ENCODE measurements at regions not wholly inside any gene's neighbourhood (a gene's known extent, or its start where the extent isn't known, plus 50 kb on each side); places are given as distances from the start of the nearest gene placed in this dataset.

GRCh38 chr7:21101541-21101940 lies 314.9 kb upstream of the SP8 start:
- Histone ChIP-seq H2AFZ (ENCODE audit: low read depth, low read length) (no peak overlapping the region), H3K27ac (ENCODE audit: low read length) (no peak overlapping the region), H3K9me3 (ENCODE audit: insufficient read depth, low read length, severe bottlenecking) (no peaks in the 10 kb centered on the region), H3K9ac (ENCODE audit: low read depth, low read length) (no peak overlapping the region), H4K20me1 (ENCODE audit: insufficient read depth, low read length) (no peaks in the 10 kb centered on the region), H3K79me2 (ENCODE audit: insufficient read depth, low read length) (no peaks in the 10 kb centered on the region), H3K4me3 (ENCODE audit: low read depth in 1 of 2, low read length in 2 of 2) (no peak overlapping the region), H3K4me2 (ENCODE audit: insufficient read depth, low read length) (no peak overlapping the region), H3K27me3 (ENCODE audit: insufficient read depth, low read length, poor library complexity) (peaks cover 5% of the 10 kb centered on the region), H3K4me1 (ENCODE audit: insufficient read depth, low read length) (no peaks in the 10 kb centered on the region), H3K36me3 (ENCODE audit: insufficient read depth, low read length) (no peaks in the 10 kb centered on the region)
- DNase-seq (no peak), ATAC-seq (ENCODE audit: insufficient read depth, low read depth) (no peak)
- TF ChIP-seq, protein P1, sequence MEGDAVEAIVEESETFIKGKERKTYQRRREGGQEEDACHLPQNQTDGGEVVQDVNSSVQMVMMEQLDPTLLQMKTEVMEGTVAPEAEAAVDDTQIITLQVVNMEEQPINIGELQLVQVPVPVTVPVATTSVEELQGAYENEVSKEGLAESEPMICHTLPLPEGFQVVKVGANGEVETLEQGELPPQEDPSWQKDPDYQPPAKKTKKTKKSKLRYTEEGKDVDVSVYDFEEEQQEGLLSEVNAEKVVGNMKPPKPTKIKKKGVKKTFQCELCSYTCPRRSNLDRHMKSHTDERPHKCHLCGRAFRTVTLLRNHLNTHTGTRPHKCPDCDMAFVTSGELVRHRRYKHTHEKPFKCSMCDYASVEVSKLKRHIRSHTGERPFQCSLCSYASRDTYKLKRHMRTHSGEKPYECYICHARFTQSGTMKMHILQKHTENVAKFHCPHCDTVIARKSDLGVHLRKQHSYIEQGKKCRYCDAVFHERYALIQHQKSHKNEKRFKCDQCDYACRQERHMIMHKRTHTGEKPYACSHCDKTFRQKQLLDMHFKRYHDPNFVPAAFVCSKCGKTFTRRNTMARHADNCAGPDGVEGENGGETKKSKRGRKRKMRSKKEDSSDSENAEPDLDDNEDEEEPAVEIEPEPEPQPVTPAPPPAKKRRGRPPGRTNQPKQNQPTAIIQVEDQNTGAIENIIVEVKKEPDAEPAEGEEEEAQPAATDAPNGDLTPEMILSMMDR (IDR thresholded peaks at IDR 0.05; ENCODE audit: borderline replicate concordance, extremely low read depth, low read length, poor library complexity, severe bottlenecking) = no peak
- TF ChIP-seq EZH2 (IDR thresholded peaks at IDR 0.05; ENCODE audit: borderline replicate concordance, low read depth, low read length, severe bottlenecking) = no peak

DNA sequence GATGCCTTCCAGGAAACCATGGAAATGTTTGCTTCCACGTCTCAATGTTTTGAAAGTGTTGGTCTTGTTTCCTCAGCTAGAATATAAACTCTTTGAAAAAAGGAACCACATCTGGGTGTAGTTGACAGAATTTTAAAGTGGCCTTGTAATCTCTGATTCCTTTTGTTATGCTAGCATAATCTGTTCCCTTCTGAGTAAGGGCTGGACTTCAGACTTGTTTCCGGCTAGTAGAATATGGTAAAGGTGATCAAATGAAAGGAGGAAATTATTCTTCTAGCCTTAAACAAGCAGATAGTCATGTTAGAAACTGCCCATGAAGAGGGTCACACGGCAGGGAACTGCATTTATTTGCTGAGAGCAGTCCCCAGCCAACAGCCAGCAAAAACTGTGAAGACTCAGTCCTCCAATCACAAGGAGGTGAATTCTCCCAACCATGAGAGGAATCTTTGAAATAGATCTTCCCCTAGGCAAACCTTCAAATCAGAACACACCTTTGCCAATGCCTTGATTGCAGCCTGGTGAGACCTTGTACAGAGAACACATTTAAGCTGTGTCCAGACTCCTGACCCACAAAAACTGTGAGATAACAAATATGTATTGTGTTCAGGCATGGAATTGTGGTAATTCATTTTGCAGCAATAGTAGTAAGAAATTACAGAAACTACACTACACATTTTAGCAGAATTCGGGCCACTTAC lies 316.9 kb upstream of the SP8 start:
- H3K9ac ChIP-seq (ENCODE audit: low read depth, low read length) = no peak overlapping the region
- H2AFZ ChIP-seq (ENCODE audit: low read depth, low read length) = no peak overlapping the region
- no peaks in the 10 kb centered on the region for H4K20me1 ChIP-seq (ENCODE audit: insufficient read depth, low read length)
- H3K36me3 ChIP-seq (ENCODE audit: insufficient read depth, low read length) = no peaks in the 10 kb centered on the region
- ATAC-seq (ENCODE audit: insufficient read depth, low read depth) (no peak), DNase-seq (no peak)
- H3K4me1 ChIP-seq (ENCODE audit: insufficient read depth, low read length) = no peaks in the 10 kb centered on the region
- no peaks in the 10 kb centered on the region for H3K9me3 ChIP-seq (ENCODE audit: insufficient read depth, low read length, severe bottlenecking)
- H3K79me2 ChIP-seq (ENCODE audit: insufficient read depth, low read length) = no peaks in the 10 kb centered on the region
- no peak overlapping the region for H3K27ac ChIP-seq (ENCODE audit: low read length)
- TF ChIP-seq EZH2 (IDR thresholded peaks at IDR 0.05; ENCODE audit: borderline replicate concordance, low read depth, low read length, severe bottlenecking) = no peak
- TF ChIP-seq, protein P1 (IDR thresholded peaks at IDR 0.05; ENCODE audit: borderline replicate concordance, extremely low read depth, low read length, poor library complexity, severe bottlenecking) = no peak
- H3K27me3 ChIP-seq (ENCODE audit: insufficient read depth, low read length, poor library complexity) = peaks cover 5% of the 10 kb centered on the region
- no peak overlapping the region for H3K4me3 ChIP-seq (ENCODE audit: low read depth in 1 of 2, low read length in 2 of 2)
- no peak overlapping the region for H3K4me2 ChIP-seq (ENCODE audit: insufficient read depth, low read length)

- no peak overlapping the region for H3K4me3 ChIP-seq (ENCODE audit: low read depth in 1 of 2, low read length in 2 of 2)
- H3K27me3 ChIP-seq (ENCODE audit: insufficient read depth, low read length, poor library complexity) = peaks cover 5% of the 10 kb centered on the region
- H3K9me3 ChIP-seq (ENCODE audit: insufficient read depth, low read length, severe bottlenecking) = no peaks in the 10 kb centered on the region
- no peak overlapping the region for H3K9ac ChIP-seq (ENCODE audit: low read depth, low read length)
- H3K4me2 ChIP-seq (ENCODE audit: insufficient read depth, low read length) = no peak overlapping the region
- no peaks in the 10 kb centered on the region for H4K20me1 ChIP-seq (ENCODE audit: insufficient read depth, low read length)
- DNase-seq = no peak
- no peak for ATAC-seq (ENCODE audit: insufficient read depth, low read depth)
- TF ChIP-seq, protein P1 (IDR thresholded peaks at IDR 0.05; ENCODE audit: borderline replicate concordance, extremely low read depth, low read length, poor library complexity, severe bottlenecking) = no peak
- TF ChIP-seq EZH2 (IDR thresholded peaks at IDR 0.05; ENCODE audit: borderline replicate concordance, low read depth, low read length, severe bottlenecking) = no peak
- no peaks in the 10 kb centered on the region for H3K4me1 ChIP-seq (ENCODE audit: insufficient read depth, low read length)
- no peaks in the 10 kb centered on the region for H3K79me2 ChIP-seq (ENCODE audit: insufficient read depth, low read length)
- no peak overlapping the region for H3K27ac ChIP-seq (ENCODE audit: low read length)
- no peak overlapping the region for H2AFZ ChIP-seq (ENCODE audit: low read depth, low read length)
- no peaks in the 10 kb centered on the region for H3K36me3 ChIP-seq (ENCODE audit: insufficient read depth, low read length)
Measured at GRCh38 chr7:21104124-21104500, 317.4 kb upstream of the SP8 start.

Measured in DND-41 (cell line).